GM12874 (cell line): ENCODE measurements at regions not wholly inside any gene's neighbourhood (a gene's known extent, or its start where the extent isn't known, plus 50 kb on each side); places are given as distances from the start of the nearest gene placed in this dataset.

Source experiments
- TF ChIP-seq, protein P1 (sequence below): IDR thresholded peaks from 2 replicates; pipeline ENCODE4 v1.5.1; 2011; ENCODE audit warnings: low read depth, mild to moderate bottlenecking, control low read depth, low read length, moderate library complexity; ENCODE audit not compliant: insufficient read depth

GRCh38 chr20:40205971-40206370, 483.1 kb downstream of the MAFB start:
- TF ChIP-seq, protein P1, sequence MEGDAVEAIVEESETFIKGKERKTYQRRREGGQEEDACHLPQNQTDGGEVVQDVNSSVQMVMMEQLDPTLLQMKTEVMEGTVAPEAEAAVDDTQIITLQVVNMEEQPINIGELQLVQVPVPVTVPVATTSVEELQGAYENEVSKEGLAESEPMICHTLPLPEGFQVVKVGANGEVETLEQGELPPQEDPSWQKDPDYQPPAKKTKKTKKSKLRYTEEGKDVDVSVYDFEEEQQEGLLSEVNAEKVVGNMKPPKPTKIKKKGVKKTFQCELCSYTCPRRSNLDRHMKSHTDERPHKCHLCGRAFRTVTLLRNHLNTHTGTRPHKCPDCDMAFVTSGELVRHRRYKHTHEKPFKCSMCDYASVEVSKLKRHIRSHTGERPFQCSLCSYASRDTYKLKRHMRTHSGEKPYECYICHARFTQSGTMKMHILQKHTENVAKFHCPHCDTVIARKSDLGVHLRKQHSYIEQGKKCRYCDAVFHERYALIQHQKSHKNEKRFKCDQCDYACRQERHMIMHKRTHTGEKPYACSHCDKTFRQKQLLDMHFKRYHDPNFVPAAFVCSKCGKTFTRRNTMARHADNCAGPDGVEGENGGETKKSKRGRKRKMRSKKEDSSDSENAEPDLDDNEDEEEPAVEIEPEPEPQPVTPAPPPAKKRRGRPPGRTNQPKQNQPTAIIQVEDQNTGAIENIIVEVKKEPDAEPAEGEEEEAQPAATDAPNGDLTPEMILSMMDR, result no peak

- TF ChIP-seq, protein P1, result no peak
These were observed 486.0 kb downstream of the MAFB start for GRCh38 chr20:40203032-40203431.

- TF ChIP-seq, protein P1, result no peak
These were observed 491.3 kb downstream of the MAFB start for GRCh38 chr20:40197691-40198090.

DNA sequence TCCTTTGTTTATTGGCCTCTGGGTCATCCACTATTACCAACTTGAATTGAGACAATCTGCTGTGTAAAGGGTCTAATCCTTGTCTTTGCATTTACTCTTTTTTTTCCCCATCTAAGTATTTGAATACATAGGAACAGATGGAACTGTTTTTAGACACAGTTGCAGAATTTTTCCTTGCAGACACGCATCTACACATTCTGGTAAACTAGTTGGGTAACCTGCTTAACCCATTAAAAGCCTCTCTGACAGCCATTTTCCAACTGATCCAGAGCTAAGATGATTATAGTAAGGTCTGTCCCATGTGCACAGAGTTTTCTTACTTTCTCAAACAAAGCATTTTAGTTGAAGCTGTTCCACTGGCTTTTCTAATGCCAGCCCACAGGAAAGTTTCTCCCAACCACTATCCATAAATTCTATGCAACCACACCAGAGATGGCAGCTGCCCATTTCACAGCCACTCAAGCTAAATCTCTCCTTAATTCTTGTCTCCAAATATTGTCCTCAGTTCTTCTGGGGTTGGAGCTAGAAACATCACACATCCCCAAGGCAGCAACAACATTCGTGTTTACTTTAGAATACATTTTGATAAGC, 492.1 kb downstream of the MAFB start:
- TF ChIP-seq, protein P1, result no peak

DNA sequence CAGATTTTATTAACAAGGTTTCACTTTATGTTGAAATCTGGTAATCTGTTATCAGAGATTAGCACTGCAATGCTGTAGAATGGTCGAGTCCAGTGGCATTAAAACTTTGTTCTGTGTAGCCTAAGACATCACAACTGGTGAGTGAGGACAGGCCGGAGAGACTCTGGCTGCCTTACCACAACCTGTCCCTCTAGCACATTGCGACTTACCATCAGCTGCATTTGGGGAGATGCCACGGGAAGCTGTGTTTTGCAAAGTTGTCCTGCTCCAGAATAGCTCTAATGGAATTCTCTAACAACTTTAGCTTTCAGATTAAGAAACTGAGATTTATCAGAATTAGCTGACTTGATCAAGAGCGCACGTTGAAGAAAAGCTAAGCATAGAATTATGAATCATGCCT, 493.3 kb downstream of the MAFB start:
- TF ChIP-seq, protein P1, result no peak

DNA sequence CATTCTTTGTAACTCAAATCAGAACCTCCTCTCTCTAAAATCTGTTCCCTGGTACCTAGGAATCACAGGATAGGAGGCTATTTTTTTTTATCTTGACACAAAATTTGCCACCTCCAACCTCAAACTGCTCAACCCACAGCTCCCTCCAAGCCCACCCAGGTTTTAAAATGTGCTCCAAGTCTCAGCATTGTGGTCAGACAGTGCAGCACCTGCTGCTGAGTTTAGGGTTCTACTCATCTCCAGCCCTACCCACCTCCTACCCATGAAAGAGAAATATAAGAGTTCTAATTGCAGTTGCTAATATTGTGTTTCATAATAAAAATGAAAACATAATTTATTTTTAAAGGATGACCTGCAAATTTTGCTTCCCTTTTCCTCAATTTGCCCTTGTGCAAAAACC, 496.5 kb downstream of the MAFB start:
- TF ChIP-seq, protein P1, result no peak

DNA sequence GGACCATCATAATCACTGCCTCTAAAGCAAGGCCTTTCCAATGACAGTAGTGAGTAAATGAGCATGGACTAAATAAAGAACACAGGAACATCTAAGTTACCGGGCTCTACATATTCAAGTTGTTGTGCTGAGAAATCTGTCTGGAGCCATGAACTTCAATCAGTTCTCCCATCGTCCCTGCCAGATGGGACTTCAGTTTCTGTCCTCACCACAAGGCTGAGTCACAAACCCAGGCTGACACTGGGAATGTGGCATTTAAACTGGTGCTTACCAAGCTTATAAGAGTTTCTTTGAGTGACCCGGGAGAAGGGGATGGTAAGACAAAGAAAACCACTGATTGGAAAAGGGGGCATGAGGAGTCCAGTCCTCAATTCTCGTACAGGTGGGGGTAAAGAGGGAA, 497.0 kb downstream of the MAFB start:
- TF ChIP-seq, protein P1, result no peak

DNA sequence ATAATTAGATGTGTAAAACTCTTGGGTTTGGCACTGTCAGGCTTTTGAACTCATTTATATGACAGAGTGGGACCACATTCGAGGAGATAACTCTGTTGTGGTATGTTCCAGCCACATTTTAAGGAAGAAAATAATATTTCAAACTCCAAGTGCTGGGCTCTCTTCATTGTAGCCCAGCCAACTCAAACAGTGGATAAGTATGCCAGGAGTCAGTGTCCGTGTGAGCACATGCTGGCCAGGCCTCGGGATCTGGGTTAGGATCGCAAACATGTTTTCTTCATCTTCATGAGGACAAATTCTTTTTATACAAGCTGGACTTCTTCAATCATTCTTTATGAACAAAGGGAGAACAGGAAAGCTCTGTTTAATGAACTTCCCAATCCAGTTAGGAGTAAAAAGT, 497.5 kb downstream of the MAFB start:
- TF ChIP-seq, protein P1, result no peak
